Adrenal gland (tissue), 5 donors: ENCODE measurements at regions not wholly inside any gene's neighbourhood (a gene's known extent, or its start where the extent isn't known, plus 50 kb on each side); places are given as distances from the start of the nearest gene placed in this dataset.

Experiments used
- POLR2A ChIP-seq, 2 donors: fragments of 450-650 bp; IDR thresholded peaks; one replicate each; pipeline ENCODE4 v1.6.1; 2017; ENCODE audit warnings: antibody characterized with exemption in 2 of 2, mild to moderate bottlenecking in 2 of 2, moderate library complexity in 1 of 2
- TF ChIP-seq, protein P1 (sequence below), 6 experiments: fragments of 450-650 bp in 4 of 6; fragments of 200-600 bp in 2 of 6; sonication (generic) in 1 of 6; IDR thresholded peaks; 1 replicate in 5 of 6; 2 replicates in 1 of 6; pipeline versions ENCODE4 v1.5.1 to v1.8.0; 2016 to 2021; ENCODE audit warnings: antibody characterized with exemption in 6 of 6, mild to moderate bottlenecking in 2 of 6, moderate library complexity in 1 of 6
- donor health status: DM: no; HTN: no; CAD: no.

DNA sequence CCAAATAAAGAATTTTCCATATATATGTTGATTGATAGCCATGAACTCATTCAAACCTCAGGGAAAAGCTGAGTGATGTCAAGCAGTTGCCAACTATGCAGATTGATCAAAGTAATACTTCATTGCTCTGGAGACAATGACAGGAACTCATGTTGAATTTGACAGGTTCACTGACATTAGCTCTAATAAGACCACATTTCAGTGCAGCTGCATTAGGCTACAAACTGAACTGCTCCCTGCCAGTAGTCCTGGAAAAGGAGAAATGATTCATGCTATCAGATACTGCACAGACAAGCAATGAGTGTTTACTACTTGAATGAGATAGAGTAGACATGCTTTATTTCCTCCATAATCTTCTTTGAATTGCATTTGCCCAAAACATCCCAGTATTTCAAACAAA, 948.4 kb downstream of the MRPL39 start:
- TF ChIP-seq, protein P1, sequence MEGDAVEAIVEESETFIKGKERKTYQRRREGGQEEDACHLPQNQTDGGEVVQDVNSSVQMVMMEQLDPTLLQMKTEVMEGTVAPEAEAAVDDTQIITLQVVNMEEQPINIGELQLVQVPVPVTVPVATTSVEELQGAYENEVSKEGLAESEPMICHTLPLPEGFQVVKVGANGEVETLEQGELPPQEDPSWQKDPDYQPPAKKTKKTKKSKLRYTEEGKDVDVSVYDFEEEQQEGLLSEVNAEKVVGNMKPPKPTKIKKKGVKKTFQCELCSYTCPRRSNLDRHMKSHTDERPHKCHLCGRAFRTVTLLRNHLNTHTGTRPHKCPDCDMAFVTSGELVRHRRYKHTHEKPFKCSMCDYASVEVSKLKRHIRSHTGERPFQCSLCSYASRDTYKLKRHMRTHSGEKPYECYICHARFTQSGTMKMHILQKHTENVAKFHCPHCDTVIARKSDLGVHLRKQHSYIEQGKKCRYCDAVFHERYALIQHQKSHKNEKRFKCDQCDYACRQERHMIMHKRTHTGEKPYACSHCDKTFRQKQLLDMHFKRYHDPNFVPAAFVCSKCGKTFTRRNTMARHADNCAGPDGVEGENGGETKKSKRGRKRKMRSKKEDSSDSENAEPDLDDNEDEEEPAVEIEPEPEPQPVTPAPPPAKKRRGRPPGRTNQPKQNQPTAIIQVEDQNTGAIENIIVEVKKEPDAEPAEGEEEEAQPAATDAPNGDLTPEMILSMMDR (IDR thresholded peaks at IDR 0.05) = no peak
- no peak for TF ChIP-seq POLR2A (IDR thresholded peaks at IDR 0.05)
